Transverse colon (tissue), 4 donors: ENCODE measurements at regions not wholly inside any gene's neighbourhood (a gene's known extent, or its start where the extent isn't known, plus 50 kb on each side); places are given as distances from the start of the nearest gene placed in this dataset.

ENCODE experiments used
- CTCF ChIP-seq, 5 experiments: fragments of 200-600 bp in 3 of 5; fragments of 450-650 bp in 2 of 5; sonication (generic) in 3 of 5; IDR thresholded peaks; 1 replicate in 2 of 5; 2 replicates in 3 of 5; pipeline ENCODE4 v1.5.1; 2016 to 2017; ENCODE audit warnings: antibody characterized with exemption in 5 of 5, inconsistent platforms in 3 of 5, mild to moderate bottlenecking in 2 of 5, moderate library complexity in 1 of 5
- POLR2A ChIP-seq: fragments of 450-650 bp; IDR thresholded peaks from one replicate; pipeline ENCODE4 v1.6.1; 2016; ENCODE audit warnings: antibody characterized with exemption, mild to moderate bottlenecking, moderate library complexity
- POLR2AphosphoS5 ChIP-seq, 3 donors: sonication (generic); formaldehyde crosslinking; IDR thresholded peaks; one replicate each; pipeline ENCODE4 v1.6.1; 2016; ENCODE audit warnings: antibody characterized with exemption in 3 of 3

DNA sequence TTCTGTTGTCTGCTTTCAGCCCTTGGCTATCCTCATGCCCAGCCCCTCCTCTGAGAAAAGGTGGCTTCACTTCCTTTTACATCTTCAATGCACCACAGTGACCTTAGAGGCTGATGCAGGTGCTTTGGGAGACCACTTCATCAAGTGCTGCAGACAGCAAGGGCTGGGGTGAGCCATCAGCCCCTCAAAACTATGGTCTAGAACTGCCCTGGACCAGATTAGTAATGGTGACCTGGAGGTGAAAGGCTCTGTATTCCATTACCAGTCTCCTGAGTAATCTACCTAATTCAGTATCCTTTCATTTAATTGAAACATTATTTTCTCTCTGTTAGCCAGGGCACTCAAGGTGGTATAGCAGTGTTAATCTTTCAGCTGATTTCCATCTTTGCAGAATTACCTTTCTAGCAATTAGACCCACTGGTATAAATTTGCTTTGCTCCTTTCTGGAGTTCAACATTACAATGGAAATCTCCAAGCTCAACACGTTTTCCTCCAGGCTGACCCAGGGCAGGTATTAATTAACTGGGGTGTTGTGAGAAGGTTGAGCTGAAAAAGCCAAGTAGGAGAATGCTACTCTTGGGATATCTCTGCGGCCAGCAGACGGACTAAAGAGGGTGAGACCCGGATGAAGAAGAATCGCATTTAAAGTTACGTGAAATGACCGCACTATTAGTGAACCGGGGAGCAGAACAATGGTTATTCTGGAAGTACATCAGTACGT, 469.0 kb downstream of the MEIS1 start:
- TF ChIP-seq POLR2AphosphoS5 (IDR thresholded peaks at IDR 0.05) (no peak), CTCF (IDR thresholded peaks at IDR 0.05) (no peak), POLR2A (no peak)
